A673 (cell line): ENCODE measurements at regions not wholly inside any gene's neighbourhood (a gene's known extent, or its start where the extent isn't known, plus 50 kb on each side); places are given as distances from the start of the nearest gene placed in this dataset.

Source experiments
- EZH2 ChIP-seq: fragments of 200-600 bp; sonication (generic); IDR thresholded peaks from 2 replicates; pipeline ENCODE4 v1.6.1; 2017; ENCODE audit warnings: borderline replicate concordance, low read depth, mild to moderate bottlenecking, mixed read lengths, antibody characterized with exemption, low read length; ENCODE audit not compliant: poor library complexity, severe bottlenecking
- TF ChIP-seq, protein P1 (sequence below): fragments of 300-800, 200-600 bp; sonication (generic); conservative IDR thresholded peaks from 2 replicates; pipeline ENCODE4 v1.5.1; 2017; ENCODE audit warnings: low read depth, mild to moderate bottlenecking, antibody characterized with exemption, low read length, moderate library complexity, mixed read lengths

DNA sequence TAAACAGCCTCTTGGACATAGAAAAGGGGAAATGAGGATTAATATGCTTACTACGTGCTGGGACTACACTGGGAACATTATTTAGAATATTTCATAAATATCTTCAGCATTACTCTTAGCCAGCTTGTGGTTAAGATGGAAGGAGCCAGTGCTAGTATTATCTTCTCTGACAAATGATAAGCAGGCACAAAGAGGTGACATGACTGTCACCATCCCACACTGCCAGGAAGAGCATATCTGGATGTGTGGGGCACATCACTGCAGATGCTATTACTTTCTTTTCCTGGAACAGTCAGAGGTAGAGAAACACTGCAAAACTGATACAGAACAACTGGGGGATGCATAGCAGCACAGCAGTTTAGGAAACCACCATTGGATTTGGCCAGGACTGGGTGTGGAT is 281.0 kb upstream of the TNC start:
- TF ChIP-seq, protein P1, sequence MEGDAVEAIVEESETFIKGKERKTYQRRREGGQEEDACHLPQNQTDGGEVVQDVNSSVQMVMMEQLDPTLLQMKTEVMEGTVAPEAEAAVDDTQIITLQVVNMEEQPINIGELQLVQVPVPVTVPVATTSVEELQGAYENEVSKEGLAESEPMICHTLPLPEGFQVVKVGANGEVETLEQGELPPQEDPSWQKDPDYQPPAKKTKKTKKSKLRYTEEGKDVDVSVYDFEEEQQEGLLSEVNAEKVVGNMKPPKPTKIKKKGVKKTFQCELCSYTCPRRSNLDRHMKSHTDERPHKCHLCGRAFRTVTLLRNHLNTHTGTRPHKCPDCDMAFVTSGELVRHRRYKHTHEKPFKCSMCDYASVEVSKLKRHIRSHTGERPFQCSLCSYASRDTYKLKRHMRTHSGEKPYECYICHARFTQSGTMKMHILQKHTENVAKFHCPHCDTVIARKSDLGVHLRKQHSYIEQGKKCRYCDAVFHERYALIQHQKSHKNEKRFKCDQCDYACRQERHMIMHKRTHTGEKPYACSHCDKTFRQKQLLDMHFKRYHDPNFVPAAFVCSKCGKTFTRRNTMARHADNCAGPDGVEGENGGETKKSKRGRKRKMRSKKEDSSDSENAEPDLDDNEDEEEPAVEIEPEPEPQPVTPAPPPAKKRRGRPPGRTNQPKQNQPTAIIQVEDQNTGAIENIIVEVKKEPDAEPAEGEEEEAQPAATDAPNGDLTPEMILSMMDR = no peak
- TF ChIP-seq EZH2 = no peak
